HTR-8/SVneo (cell line): ENCODE measurements at regions not wholly inside any gene's neighbourhood (a gene's known extent, or its start where the extent isn't known, plus 50 kb on each side); places are given as distances from the start of the nearest gene placed in this dataset.

Experiments
- DNase-seq: peaks from one replicate; pipeline ENCODE4 v3.0.0; 2011; ENCODE audit warnings: low spot score, mixed read lengths; ENCODE audit not compliant: insufficient read length
- FAIRE-seq: peaks from 2 replicates; lab custom pipeline; 2011; peaks lifted over from hg19 to GRCh38; lab: Jason Lieb, UNC

DNA sequence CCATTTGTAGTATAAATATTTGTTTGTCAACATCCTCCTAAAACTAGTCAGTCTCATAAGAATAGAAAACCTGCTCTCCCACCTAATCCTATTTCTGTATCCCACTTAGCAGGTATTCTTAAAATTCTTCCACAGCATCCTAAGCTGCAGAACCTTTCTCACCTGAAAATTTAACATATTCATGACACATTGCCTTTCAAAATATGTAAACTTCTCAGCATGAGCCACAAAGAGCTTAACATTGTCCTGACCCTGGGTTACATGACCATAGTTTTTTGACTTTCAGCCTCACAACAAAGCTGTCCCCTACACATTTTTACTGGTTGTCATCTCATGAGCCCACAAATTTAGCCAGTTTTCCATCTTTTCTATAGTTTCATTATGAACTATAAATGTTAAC, 712.1 kb downstream of the LTN1 start:
- FAIRE-seq, result no peak

DNA sequence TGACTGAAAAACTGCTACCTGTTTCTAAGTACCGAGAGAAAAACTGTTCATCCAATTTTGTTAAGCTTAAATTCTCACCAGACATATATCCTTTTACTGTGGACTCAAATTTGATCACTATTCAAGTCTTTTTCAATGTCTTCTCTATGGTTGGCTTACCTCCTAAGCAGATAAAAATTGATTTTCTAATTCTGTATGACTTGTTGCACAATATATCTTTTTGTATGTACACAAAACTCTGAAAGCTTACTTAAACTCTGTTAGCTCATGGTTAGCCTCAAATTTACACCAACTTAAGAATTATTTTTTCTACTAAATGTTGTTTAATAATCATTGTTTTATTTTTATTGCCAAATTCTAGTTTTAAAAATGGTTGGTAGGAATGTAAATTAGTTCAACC, 715.4 kb downstream of the LTN1 start:
- no peak for FAIRE-seq
- no peak for DNase-seq

More for the DNA sequence above, 712.1 kb downstream of the LTN1 start:
- DNase-seq, result no peak

DNA sequence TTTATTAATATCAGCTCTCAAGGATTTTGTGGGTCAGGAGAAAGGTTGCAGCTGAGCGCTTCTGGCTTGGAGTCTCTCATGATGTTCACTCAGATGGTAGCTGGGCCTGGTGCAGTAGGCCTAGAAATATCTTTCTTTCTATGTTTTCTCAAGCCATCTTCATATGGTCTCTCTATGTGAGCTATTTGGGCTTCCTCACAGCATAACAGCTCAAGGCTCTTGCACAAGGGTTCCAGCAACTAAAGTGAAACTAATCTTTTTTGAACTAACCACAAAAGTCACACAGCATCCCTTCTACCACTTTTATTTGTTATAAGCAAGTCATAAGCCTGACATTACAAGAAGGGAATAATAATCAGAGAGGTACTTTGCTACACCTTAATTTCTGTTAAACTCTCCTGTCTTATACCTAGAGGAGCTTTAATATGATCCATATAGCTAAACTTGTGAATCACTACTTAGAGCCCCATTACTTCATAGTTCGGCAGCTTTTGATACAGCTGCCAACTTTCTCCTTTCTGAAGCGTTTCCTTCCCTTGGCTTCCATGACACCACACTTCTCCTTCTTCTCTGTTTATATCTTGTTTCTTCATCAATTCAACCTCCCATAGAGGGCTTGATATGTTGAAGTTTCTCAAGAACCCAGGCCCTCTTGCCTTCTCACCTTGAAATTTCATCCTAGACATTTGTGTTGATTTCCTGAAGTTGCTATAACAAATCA, 720.2 kb downstream of the LTN1 start:
- FAIRE-seq (no peak), DNase-seq (no peak)

DNA sequence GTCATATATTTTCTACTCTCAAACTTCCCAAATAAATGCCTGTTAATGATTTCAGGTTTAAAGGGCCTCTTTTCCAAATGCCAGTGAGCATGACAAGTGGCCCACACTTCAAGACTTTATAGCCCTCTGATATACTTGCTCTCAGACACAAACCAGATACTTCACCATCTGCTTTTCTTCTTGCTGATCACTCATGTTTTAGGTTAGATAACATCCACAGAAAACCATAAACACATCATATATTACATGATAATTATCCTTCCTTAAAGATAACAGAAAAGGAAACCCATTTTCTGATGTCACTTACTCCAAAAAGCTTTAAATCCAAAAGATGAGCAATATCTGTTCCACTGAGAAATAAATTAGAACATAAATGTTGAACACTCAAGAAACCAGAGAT, 723.5 kb downstream of the LTN1 start:
- DNase-seq (no peak), FAIRE-seq (no peak)

DNA sequence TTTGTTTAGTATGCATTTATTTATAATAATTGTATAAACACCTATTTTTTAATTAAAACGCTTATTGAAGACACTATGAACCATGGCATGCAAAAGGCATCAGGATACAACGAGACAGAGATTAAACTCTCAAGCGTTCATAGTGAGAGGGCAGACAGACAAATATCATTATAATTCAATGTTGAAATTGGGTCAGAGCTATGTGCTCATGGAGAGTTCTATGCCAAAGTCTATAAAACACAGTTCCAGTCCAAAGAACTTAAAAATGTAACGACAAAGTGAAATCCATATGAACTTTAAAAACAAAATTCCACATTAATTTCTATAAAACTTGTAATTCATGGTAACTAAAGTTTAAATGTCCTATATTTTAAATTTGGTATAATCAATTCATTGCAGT, 724.0 kb downstream of the LTN1 start:
- DNase-seq (no peak), FAIRE-seq (no peak)

DNA sequence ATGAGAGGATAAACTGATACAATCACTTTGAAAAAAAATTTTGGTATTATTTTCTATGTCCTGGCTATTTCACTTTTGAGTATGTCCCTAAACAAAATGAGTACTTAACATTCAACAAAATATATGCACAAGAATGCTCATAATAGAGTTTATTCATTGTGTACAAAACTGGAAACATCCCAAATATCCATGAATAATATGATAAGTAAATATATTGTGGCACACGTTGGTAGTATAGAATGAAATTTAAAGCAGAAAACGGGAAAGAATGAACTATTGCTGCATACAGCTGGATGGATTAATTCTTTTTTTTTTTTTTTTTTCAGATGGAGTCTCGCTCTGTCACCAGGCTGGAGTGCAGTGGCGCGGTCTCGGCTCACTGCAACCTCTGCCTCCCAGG, 725.2 kb downstream of the LTN1 start:
- DNase-seq, result no peak
- no peak for FAIRE-seq

DNA sequence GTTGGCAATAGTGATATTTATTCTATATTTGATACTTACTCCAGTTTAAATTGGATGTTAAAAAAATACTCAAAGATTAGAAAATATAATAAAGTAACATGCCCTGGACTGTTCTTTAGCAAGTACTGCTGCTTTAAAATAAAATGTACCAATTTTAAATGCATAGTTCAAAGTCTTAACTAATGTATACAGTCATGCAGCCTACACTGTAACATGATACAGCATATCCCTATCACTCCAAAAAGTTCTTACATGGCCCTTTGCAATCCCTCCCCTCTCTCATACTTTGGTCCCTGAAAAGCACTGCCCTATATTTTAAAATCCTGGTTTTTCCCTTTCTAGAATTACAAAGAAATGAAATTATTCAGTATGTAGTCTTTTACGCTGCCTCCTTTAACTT, 726.6 kb downstream of the LTN1 start:
- DNase-seq, result no peak
- no peak for FAIRE-seq

DNA sequence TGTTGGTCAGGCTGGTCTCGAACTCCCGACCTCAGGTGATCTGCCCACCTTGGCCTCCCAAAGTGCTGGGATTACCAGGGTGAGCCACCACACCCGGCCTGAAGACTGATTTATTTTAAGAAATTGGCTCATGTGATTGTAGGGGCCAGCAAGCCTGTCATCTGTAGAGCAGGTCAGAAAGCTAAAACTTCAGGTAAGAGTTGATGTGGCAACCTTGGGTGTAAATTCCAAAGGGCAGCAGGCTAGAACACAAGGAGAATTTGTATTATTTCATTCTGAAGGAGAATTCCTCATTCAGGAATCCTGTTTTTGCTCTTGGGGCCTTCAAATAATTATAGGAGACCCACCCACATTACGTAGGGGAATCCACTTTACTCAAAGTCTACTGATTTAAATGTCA, 728.7 kb downstream of the LTN1 start:
- FAIRE-seq, result no peak

DNA sequence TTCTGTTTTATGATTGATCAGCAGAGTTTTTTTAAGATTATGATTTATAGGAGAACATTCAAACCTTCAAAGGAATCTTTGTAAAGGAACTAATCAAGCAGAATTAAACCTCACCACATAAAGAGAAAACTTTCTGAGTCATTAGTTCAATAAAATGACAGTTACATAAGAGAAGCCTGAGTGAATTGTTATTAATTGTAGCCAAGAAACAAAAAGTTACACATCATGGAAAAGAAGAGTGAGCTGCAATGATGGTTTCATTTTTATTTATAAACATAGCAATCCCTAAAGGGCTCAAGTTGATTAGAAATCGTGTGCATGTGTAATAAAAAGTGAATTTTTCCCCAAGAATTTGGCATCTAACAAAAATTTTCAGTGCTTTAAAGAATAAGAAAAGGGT, 731.4 kb downstream of the LTN1 start:
- DNase-seq, result no peak

More for the DNA sequence above, 728.7 kb downstream of the LTN1 start:
- no peak for DNase-seq

DNA sequence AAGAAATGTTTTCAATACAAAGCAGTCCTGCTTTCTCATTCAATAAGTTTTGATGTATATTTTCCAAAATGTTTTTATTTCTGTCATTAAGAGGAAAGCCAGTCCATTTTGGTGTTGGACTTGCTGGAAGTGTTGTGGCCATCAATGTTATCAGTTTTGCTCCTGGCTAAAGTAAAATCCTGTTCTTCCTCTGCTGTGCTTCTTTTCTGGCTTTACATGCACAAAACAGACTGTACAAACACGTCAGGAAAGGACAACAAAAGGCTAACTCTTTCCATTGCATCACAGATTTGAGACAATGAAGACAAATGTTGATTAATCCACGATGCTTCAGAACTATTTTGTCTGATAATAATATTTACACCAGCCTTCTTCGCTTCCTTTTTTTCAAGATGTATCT, 735.4 kb downstream of the LTN1 start:
- DNase-seq, result no peak
- no peak for FAIRE-seq

More for the DNA sequence above, 731.4 kb downstream of the LTN1 start:
- FAIRE-seq, result no peak

DNA sequence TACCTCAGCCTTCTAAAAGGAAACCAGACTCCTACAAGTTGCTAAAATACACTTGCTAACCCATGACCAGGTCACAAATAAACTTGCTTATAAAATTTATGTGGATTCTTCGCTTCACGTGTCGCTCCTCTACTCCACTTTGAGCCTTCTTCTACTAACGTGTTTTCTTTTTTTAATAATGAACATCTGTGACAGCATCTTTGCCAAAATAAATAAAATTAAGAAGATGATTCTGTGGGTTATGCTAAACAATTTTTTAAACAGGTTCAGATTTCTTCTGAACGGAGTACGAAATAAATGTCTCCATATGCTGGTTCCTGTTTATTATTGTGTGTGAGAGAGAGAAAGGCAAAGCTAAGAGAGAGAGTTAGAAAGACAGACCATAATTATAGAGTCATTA, 735.8 kb downstream of the LTN1 start:
- FAIRE-seq, result no peak
- DNase-seq, result no peak

DNA sequence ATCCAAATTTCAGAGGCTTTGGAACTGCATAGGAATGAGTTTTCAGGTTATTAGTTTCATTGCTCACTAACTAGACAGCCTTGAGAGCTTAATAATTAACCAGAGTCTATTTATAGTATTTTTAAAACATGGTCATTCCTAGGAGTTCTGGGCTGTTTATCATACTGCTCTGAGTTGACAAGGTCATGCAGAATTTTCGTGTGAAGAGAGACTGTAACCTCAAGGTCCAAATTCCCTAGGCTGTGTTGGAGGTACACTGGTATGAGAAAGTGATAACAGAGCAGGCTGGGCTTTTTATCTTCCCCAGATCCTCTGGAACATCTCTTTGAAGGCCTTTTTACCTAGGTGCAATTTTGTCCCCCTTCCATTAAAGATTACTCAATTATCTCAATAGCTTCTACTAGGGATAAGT, 736.3 kb downstream of the LTN1 start:
- FAIRE-seq, result no peak

DNA sequence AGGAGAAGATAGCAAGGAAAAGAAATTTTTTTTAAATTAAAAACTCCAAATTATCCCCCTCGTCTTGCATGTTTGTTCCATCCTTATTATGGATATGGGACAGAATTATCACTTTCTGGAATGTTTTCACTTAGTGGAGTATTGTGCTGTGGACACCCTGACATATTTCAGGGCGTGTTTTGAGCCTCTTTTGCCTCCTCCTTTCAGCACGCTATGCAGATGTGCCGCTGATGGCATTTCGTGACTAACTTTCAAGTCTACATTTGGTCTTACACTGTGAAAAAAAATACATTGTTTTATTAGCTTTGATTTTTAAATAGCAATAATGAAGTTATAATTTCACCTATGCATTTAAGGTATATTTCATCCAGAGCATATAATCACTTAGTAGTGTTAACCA, 738.7 kb downstream of the LTN1 start:
- no peak for FAIRE-seq
- no peak for DNase-seq

More for the DNA sequence above, 736.3 kb downstream of the LTN1 start:
- DNase-seq, result no peak

DNA sequence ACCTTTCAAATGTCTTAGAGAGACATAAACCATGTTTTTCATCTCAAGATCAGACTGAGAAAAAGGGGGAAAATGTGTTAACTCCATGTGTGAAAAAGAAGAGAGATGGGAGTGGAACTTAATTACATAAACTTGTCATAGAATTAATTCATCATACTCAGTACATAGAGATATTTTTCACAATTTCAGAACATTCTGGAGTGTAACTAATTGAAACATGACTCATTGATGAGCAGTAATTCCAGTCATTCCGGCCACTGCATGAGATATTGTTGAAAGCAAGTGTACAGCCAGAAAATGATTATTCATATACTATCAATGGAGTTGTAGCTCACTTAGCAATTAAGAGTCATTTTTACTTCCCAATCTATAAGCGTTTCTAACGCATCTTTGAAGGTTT, 739.3 kb downstream of the LTN1 start:
- DNase-seq (no peak), FAIRE-seq (no peak)

DNA sequence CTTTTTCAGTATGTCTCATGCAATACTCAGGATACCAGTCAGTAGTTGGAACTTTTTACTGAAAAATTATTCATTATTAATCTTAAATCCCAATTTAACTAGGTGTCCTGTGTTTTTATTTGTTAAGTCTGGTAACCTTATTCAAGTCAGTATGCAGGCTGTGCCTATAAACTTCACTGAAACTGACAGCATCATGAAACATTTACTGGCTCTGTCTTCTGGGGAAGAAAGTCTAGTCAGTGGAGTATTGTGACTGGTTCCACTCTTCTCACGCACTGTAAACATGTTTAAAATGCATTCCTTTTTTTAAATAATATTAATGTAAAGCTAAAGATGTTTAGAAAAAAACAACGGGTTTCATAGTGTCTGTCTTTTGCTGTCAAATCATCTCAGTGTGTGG, 739.7 kb downstream of the LTN1 start:
- FAIRE-seq (no peak), DNase-seq (no peak)

DNA sequence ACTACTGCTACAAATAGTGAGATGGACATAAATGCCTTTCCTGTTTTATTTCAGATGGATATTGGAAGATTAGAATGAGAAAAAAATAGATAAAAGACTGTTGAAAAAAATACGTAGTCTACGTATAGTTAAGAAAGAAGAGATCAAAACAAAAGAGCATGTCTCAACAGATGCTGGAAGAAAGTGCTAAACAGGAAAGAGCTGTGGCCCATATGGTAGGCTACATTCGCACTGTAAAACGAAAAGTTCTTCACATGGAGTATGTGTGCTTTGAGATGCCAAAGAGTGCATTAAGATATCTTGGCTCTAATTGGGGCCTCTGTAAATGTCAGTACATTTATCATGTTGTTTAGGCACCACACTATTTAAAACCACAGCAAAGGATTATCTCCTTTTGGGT, 741.7 kb downstream of the LTN1 start:
- no peak for FAIRE-seq
- DNase-seq, result no peak

DNA sequence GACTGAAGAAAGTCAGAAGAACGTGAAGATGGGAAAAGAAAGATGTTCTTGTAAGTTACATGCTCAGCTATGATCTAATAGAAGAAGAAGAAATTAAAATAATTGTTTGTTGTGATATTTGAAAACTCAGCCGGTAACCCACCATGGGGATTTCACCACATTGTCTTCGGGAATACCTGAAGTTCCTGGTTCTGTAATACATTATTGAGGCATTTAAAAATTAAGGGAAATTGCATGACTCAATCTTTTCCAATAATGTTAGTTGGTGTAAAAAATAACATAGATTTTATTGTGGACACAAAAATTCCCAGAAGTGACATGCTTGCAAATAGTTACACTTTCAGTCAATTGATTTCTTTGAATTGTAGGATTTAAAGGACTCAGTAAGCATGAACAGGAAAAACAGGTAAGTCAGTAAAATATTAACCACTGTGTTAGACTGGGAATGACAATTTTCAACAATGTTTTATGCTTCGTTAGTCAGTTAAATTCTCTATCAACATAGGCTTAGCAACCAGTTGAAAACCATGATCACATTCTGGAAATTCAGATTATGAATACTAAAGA, 745.1 kb downstream of the LTN1 start:
- FAIRE-seq (no peak), DNase-seq (no peak)

DNA sequence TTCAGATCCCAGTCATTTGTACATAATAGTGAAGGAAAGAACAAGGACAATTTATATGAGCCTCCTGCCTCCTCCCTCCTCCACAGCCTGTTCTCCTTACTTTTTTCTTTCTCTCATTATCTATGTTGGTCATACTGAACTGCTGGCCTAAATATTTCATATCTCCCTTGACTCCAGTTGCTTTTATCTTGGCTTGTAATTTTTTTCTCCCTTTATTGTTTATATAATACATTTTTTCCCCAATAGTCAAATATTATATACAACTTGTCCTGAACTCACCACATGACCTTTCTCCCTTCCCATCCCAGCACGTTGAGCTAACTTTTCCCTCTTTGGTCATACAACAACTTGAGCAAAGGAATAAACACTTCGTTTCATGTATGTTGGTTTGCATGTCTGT, 752.1 kb downstream of the LTN1 start:
- no peak for FAIRE-seq

DNA sequence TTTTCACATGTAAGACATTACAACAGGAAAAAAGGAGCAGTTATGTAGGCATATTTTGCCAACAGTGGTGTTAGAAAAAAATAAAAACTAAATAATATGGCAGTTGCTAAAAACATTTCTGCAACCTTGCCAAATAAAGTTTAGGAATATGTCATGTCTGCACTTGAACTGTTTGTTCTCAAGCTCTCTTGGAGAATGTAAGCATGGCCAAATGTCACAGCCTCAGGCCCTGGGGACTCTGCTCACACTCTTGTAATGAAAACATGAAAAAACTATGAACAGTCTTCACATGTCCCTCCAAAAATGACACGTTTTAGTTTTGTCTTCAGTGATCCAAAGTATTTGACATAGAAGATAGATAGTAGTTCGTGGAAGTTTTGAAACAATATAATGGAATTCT, 753.3 kb downstream of the LTN1 start:
- DNase-seq (no peak), FAIRE-seq (no peak)

More for the DNA sequence above, 752.1 kb downstream of the LTN1 start:
- DNase-seq, result no peak

DNA sequence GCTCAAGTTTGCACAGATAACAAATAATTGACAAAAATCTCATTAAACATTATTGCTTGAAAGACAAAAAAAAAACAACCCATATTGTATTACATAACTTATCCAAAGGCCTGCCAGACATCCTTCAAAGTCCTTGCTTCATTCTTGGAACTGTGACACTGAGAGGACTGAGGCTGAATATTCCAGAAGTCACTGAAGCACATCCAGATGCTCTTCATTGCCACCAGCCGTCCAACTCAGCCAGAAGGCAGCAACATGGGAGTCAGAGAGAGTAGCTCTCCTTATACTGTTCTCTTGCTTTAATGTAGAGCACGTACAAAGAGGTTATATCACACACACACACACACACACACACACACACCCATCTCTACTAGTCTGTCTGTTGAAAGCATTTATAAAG, 755.0 kb downstream of the LTN1 start:
- DNase-seq, result no peak

DNA sequence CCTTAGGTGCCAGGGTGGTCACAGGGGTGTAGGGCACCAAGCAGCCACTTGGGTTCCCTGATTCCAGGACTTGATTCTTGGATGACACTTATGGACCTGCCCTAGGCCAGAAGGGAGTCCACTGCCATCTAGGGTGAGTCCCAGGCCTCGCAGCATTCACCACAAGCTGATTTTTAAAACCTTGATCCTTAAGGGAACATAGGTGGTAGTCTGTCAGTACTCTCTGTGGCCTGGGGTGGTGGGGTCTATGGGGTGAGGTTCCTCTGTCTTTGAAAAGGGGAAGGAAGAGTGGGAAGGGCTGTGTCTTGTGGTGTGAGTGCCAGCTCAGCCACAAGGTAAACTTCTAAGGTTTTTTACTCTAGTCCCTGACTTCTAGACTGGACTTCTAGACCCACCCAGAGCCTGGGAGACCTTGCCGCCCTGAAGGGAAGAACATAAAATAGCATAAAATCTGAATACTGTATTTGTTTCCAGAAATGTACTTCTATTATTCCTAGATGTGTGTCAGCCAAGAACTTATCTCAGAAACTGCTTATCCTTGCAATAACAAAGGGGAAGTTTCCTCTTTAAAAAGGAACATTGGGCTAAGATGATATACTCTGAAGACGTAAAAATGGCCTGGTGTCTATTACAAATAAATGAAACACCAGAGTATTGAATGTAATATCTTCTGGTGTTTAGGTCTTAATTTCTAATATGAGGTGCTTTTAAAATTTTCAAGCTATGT, 757.3 kb downstream of the LTN1 start:
- no peak for FAIRE-seq
- no peak for DNase-seq

More for the DNA sequence above, 755.0 kb downstream of the LTN1 start:
- no peak for FAIRE-seq
